ENCODE measurements at regions not wholly inside any gene's neighbourhood (a gene's known extent, or its start where the extent isn't known, plus 50 kb on each side); places are given as distances from the start of the nearest gene placed in this dataset.

- H3K36me3 ChIP-seq (ENCODE audit: control insufficient read depth, insufficient read depth, low read length), result no peaks in the 10 kb centered on the region
These were observed 166.5 kb upstream of the ATP11B start for GRCh38 chr3:182626484-182627467.

More at GRCh38 chr3:182626484-182627467, 166.5 kb upstream of the ATP11B start:
- Histone ChIP-seq H2AK9ac (replicated peaks; ENCODE audit: low read depth, low read length, poor library complexity) (no peak overlapping the region), H4K8ac (ENCODE audit: low read depth in 2 of 2, low read length in 2 of 2) (no peak overlapping the region), H3K23ac (ENCODE audit: low read depth, low read length) (no peak overlapping the region), H2AK5ac (ENCODE audit: low read depth, low read length) (no peak overlapping the region), H3K4ac (ENCODE audit: low read depth, low read length) (no peak overlapping the region), H2BK15ac (ENCODE audit: low read depth, low read length) (no peak overlapping the region), H4K91ac (ENCODE audit: insufficient read depth, low read depth, low read length) (no peak overlapping the region), H2AFZ (replicated peaks; ENCODE audit: low read length, poor library complexity) (no peak overlapping the region), H2BK5ac (ENCODE audit: low read depth, low read length, poor library complexity, severe bottlenecking) (no peak overlapping the region), H4K20me1 (ENCODE audit: insufficient read depth, low read length) (no peaks in the 10 kb centered on the region), H3K79me1 (ENCODE audit: low read depth in 1 of 2, low read length in 2 of 2) (no peaks in the 10 kb centered on the region), H3K18ac (ENCODE audit: low read depth, low read length) (no peak overlapping the region), H3K9me1 (ENCODE audit: insufficient read depth, low read length) (no peaks in the 10 kb centered on the region), H3K9ac (ENCODE audit: low read depth, low read length) (no peak overlapping the region), H4K5ac (ENCODE audit: low read depth, low read length) (no peak overlapping the region), H2BK120ac (ENCODE audit: low read depth, low read length) (no peak overlapping the region), H3K9me3 (ENCODE audit: control insufficient read depth, insufficient read depth, low read length) (no peaks in the 10 kb centered on the region), H3K27me3 (ENCODE audit: control insufficient read depth, insufficient read depth, low read length) (no peaks in the 10 kb centered on the region), H3K14ac (replicated peaks; ENCODE audit: low read depth, low read length) (no peak overlapping the region), H3K56ac (ENCODE audit: extremely low read depth, insufficient read depth, low read length) (no peak overlapping the region), H3K4me1 (ENCODE audit: control insufficient read depth, insufficient read depth, low read length) (no peaks in the 10 kb centered on the region), H3K27ac (ENCODE audit: insufficient read depth, low read length) (no peak overlapping the region), H3K4me2 (ENCODE audit: low read depth, low read length) (no peak overlapping the region), H3K4me3 (ENCODE audit: insufficient read depth, low read depth, low read length) (no peak overlapping the region), H2BK20ac (ENCODE audit: low read depth, low read length) (no peak overlapping the region)
- in situ Hi-C loops (cut with MboI; ENCODE audit: low sequenced_read_pairs) (no loop called here), intact Hi-C loops (cut with micrococcal nuclease) (no loop called here), dilution Hi-C loops (cut with HindIII; ENCODE audit: low sequenced_read_pairs, unreplicated experiment) (no loop called here)
- TF ChIP-seq RAD21 (IDR thresholded peaks at IDR 0.05; ENCODE audit: low read length) (no peak), MXI1 (IDR thresholded peaks at IDR 0.05; ENCODE audit: borderline replicate concordance, low read depth, low read length) (no peak), MAZ (IDR thresholded peaks at IDR 0.05; ENCODE audit: borderline replicate concordance, low read depth, low read length) (no peak), USF2 (IDR thresholded peaks at IDR 0.05; ENCODE audit: low read depth, low read length) (no peak), SMC3 (IDR thresholded peaks at IDR 0.05; ENCODE audit: low read depth, low read length) (no peak)
- WGBS, 2 experiments (ENCODE audit: extremely low coverage in 2 of 2, insufficient read length in 1 of 2), result no CpG with 5 or more reads among the region's 4 CpGs
- ATAC-seq (ENCODE audit: low read depth) (no peak), DNase-seq (no peak)
- CTCF ChIA-PET, result no interaction called here
- no TSS peak for BruUV-seq (replicated peaks)
- POLR2A ChIA-PET (ENCODE audit: unreplicated experiment), result no interaction called here
